ENCODE measurements at regions not wholly inside any gene's neighbourhood (a gene's known extent, or its start where the extent isn't known, plus 50 kb on each side); places are given as distances from the start of the nearest gene placed in this dataset.

DNA sequence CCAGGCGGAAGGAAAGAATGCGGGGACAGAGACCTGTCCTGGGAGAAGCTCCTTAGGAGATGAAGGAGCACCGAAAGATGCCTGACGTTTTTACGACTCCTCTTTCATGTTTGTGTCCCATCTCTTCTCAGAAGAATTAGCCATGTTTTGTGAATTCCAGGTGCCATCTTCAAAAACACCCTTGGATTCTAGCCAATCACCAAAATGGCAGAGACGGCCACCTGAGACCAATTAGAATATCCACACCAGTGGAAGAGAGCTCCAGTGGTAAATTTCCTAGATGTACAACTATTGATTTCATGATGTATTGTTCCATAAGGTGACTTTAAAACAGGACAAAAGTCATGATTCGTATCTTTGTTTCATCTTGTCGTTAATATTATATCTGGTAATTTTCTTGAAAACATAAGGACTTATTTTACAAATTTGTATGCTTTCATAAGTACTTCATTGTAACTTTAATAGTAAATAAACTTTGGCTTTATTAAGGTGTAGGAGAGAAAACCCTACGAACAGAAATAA, 62.3 kb upstream of the NUDT4 start:
- TF ChIP-seq, protein P1, sequence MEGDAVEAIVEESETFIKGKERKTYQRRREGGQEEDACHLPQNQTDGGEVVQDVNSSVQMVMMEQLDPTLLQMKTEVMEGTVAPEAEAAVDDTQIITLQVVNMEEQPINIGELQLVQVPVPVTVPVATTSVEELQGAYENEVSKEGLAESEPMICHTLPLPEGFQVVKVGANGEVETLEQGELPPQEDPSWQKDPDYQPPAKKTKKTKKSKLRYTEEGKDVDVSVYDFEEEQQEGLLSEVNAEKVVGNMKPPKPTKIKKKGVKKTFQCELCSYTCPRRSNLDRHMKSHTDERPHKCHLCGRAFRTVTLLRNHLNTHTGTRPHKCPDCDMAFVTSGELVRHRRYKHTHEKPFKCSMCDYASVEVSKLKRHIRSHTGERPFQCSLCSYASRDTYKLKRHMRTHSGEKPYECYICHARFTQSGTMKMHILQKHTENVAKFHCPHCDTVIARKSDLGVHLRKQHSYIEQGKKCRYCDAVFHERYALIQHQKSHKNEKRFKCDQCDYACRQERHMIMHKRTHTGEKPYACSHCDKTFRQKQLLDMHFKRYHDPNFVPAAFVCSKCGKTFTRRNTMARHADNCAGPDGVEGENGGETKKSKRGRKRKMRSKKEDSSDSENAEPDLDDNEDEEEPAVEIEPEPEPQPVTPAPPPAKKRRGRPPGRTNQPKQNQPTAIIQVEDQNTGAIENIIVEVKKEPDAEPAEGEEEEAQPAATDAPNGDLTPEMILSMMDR (IDR thresholded peaks at IDR 0.05; ENCODE audit: low read length), result no peak
- no peak for TF ChIP-seq EZH2 (IDR thresholded peaks at IDR 0.05; ENCODE audit: borderline replicate concordance, low read length)
